HepG2 (cell line): ENCODE measurements at regions not wholly inside any gene's neighbourhood (a gene's known extent, or its start where the extent isn't known, plus 50 kb on each side); places are given as distances from the start of the nearest gene placed in this dataset.

Experiments used
- ATAC-seq: fragments of 200-7000 bp; cut with Tn5 transposase; 3 replicates; pipeline ENCODE4 v1.9.1; 2020; ENCODE audit warnings: mild to moderate bottlenecking, moderate library complexity
- BruUV-seq: library from RNA; stranded (reverse); fragments of 400-500 nt; replicated peaks from 2 replicates; lab custom pipeline; 2021; lab: Mats Ljungman, UMichigan
- CTCF ChIA-PET: fragments of 300-600 bp; formaldehyde crosslinking; extraction: SDS; loops from one replicate; lab custom pipeline; 2021; ENCODE audit warnings: low total read pairs, inconsistent platforms, low intra/inter-chr PET ratio; lab: Yijun Ruan, JAX
- POLR2A ChIA-PET: fragments of 350-600 bp; sonication (Branson Sonifier 250); formaldehyde crosslinking; loops from one replicate; lab custom pipeline; 2020; ENCODE audit warnings: antibody characterized with exemption, inconsistent platforms; lab: Yijun Ruan, JAX
- DNase-seq: peaks from one replicate; pipeline ENCODE4 v3.0.0-alpha.2; 2015; ENCODE audit warnings: low spot score
- FAIRE-seq: peaks from 3 replicates; lab custom pipeline; 2011; peaks lifted over from hg19 to GRCh38; lab: Jason Lieb, UNC
- H2AFZ ChIP-seq: one replicate; pipeline ENCODE4 v1.6.1; 2011; ENCODE audit warnings: low read length, inconsistent platforms
- H3K27ac ChIP-seq: fragments of 300-600 bp; 3 replicates; pipeline ENCODE4 v1.8.0; 2011; ENCODE audit warnings: mixed run types, mild to moderate bottlenecking, mixed read lengths, low read length, inconsistent platforms; ENCODE audit not compliant: insufficient read depth; ENCODE audit errors: extremely low read length
- H3K27me3 ChIP-seq, 2 experiments: fragments of 200-600 bp in 1 of 2; 2 replicates in 1 of 2; 3 replicates in 1 of 2; pipeline versions ENCODE4 v1.6.0 to v1.8.0; 2011; ENCODE audit warnings: low read length in 2 of 2, mild to moderate bottlenecking in 2 of 2, moderate library complexity in 2 of 2, inconsistent platforms in 1 of 2; ENCODE audit not compliant: insufficient read depth in 2 of 2, control insufficient read depth in 1 of 2
- H3K36me3 ChIP-seq, 2 experiments: fragments of 200-600 bp in 1 of 2; replicated peaks in 1 of 2; 2 replicates in 1 of 2; 3 replicates in 1 of 2; pipeline versions ENCODE4 v1.5.1 to v1.8.0; 2011; ENCODE audit warnings: low read length in 2 of 2, inconsistent platforms in 1 of 2; ENCODE audit not compliant: insufficient read depth in 2 of 2, control insufficient read depth in 1 of 2
- H3K4me1 ChIP-seq: 2 replicates; pipeline ENCODE4 v1.5.1; 2012; ENCODE audit warnings: low read length, inconsistent platforms; ENCODE audit not compliant: insufficient read depth
- H3K4me2 ChIP-seq: 2 replicates; pipeline ENCODE4 v1.6.0; 2011; ENCODE audit warnings: low read depth, low read length, inconsistent platforms
- H3K4me3 ChIP-seq, 3 experiments: fragments of 200-600 bp in 1 of 3; sonication (generic), shearing (Covaris generic) in 1 of 3; replicated peaks in 1 of 3; 2 replicates each; pipeline ENCODE4 v1.5.1; 2011 to 2016; ENCODE audit warnings: low read length in 3 of 3, inconsistent platforms in 2 of 3, low read depth in 2 of 3, mild to moderate bottlenecking in 2 of 3, control low read depth in 1 of 3, mixed read lengths in 1 of 3; ENCODE audit not compliant: insufficient read depth in 1 of 3
- H3K79me2 ChIP-seq: one replicate; pipeline ENCODE4 v1.6.1; 2011; ENCODE audit warnings: low read length, inconsistent platforms; ENCODE audit not compliant: insufficient read depth
- H3K9ac ChIP-seq: 2 replicates; pipeline ENCODE4 v1.6.0; 2011; ENCODE audit warnings: mild to moderate bottlenecking, low read depth, low read length, inconsistent platforms; ENCODE audit not compliant: insufficient read depth
- H3K9me3 ChIP-seq: 2 replicates; pipeline ENCODE4 v1.5.1; 2012; ENCODE audit warnings: mild to moderate bottlenecking, low read length
- H4K20me1 ChIP-seq: 2 replicates; pipeline ENCODE4 v1.6.0; 2011; ENCODE audit warnings: inconsistent platforms, mild to moderate bottlenecking, low read length, moderate library complexity; ENCODE audit not compliant: insufficient read depth
- ARID2 ChIP-seq: sonication (generic); formaldehyde crosslinking; IDR thresholded peaks from 2 replicates; pipeline ENCODE4 v1.8.1; 2022; ENCODE audit warnings: mild to moderate bottlenecking, missing genetic modification reagents, borderline replicate concordance
- BCLAF1 ChIP-seq: fragments of 450-650 bp; IDR thresholded peaks from 2 replicates; pipeline ENCODE4 v1.6.1; 2017; ENCODE audit warnings: mild to moderate bottlenecking
- FOXP4 ChIP-seq: sonication (generic); formaldehyde crosslinking; IDR thresholded peaks from 2 replicates; pipeline ENCODE4 v1.4.0; 2020; ENCODE audit warnings: missing genetic modification reagents
- GPBP1L1 ChIP-seq: sonication (generic); formaldehyde crosslinking; IDR thresholded peaks from 2 replicates; pipeline ENCODE4 v1.5.0; 2020; ENCODE audit warnings: mild to moderate bottlenecking, missing genetic modification reagents
- NRL ChIP-seq: sonication (generic); formaldehyde crosslinking; IDR thresholded peaks from 2 replicates; pipeline ENCODE4 v1.5.0; 2020; ENCODE audit warnings: missing genetic modification reagents, mild to moderate bottlenecking, moderate library complexity, borderline replicate concordance
- PCBP1 ChIP-seq: fragments of 200-400 bp; formaldehyde crosslinking; IDR thresholded peaks from 2 replicates; pipeline ENCODE4 v1.6.1; 2017; ENCODE audit warnings: mild to moderate bottlenecking, low read depth, low read length, borderline replicate concordance
- RBAK ChIP-seq: sonication (generic); formaldehyde crosslinking; IDR thresholded peaks from 2 replicates; pipeline ENCODE4 v1.5.1; 2020; ENCODE audit warnings: mild to moderate bottlenecking, missing genetic modification reagents
- RFXANK ChIP-seq: IDR thresholded peaks from 2 replicates; pipeline ENCODE4 v1.6.1; 2016
- SIX4 ChIP-seq: sonication (generic); formaldehyde crosslinking; IDR thresholded peaks from 2 replicates; pipeline ENCODE4 v1.4.0; 2020; ENCODE audit warnings: missing genetic modification reagents
- SP1 ChIP-seq, 2 experiments: fragments of 450-650 bp in 1 of 2; sonication (generic) in 1 of 2; formaldehyde crosslinking in 1 of 2; IDR thresholded peaks; 2 replicates each; pipeline versions ENCODE4 v1.4.0 to v1.6.1; 2016 to 2020; ENCODE audit warnings: missing genetic modification reagents in 1 of 2
- TRAFD1 ChIP-seq: sonication (generic); formaldehyde crosslinking; IDR thresholded peaks from 2 replicates; pipeline ENCODE4 v1.5.1; 2020; ENCODE audit warnings: missing genetic modification reagents, mild to moderate bottlenecking, borderline replicate concordance
- ZFP82 ChIP-seq: sonication (generic); formaldehyde crosslinking; IDR thresholded peaks from 2 replicates; pipeline ENCODE4 v1.5.1; 2020; ENCODE audit warnings: mild to moderate bottlenecking, missing genetic modification reagents, borderline replicate concordance
- ZNF280B ChIP-seq: sonication (generic); formaldehyde crosslinking; IDR thresholded peaks from 2 replicates; pipeline ENCODE4 v1.5.0; 2020; ENCODE audit warnings: missing genetic modification reagents, mild to moderate bottlenecking, borderline replicate concordance
- ZNF292 ChIP-seq: sonication (generic); formaldehyde crosslinking; IDR thresholded peaks from 2 replicates; pipeline ENCODE4 v1.8.1; 2022; ENCODE audit warnings: mild to moderate bottlenecking, low read depth, missing genetic modification reagents, borderline replicate concordance
- ZNF772 ChIP-seq: sonication (generic); formaldehyde crosslinking; IDR thresholded peaks from 2 replicates; pipeline ENCODE4 v1.5.0; 2020; ENCODE audit warnings: mild to moderate bottlenecking, missing genetic modification reagents
- in situ Hi-C: cut with HindIII; loops from 2 replicates; pipeline ENCODE4 v1.10.0; 2017; ENCODE audit warnings: low pct_unique_long_range_greater_than_20kb; ENCODE audit not compliant: extremely low pct_ligation_motif_present
- intact Hi-C: fragments of 100-400 bp; cut with micrococcal nuclease; formaldehyde crosslinking; loops from one replicate; pipeline ENCODE4 v1.10.0; 2022; ENCODE audit not compliant: unreplicated experiment

- TF ChIP-seq BCLAF1 (no peak), TRAFD1 (no peak), ZNF292 (CRISPR knock-in tag) (no peak), PCBP1 (no peak), ARID2 (CRISPR knock-in tag) (no peak)
- TF ChIP-seq, all 625 proteins: peak for 0
These were observed 1408.8 kb downstream of the STIM2 start (continued) for GRCh38 chr4:28269426-28269825.

- FAIRE-seq (no peak), ATAC-seq (no peak), DNase-seq (no peak)
- no TSS peak for BruUV-seq
- Histone ChIP-seq H4K20me1 (no peaks in the 10 kb centered on the region), H3K79me2 (no peaks in the 10 kb centered on the region), H3K4me3 (no peak overlapping the region), H3K27ac (no peak overlapping the region), H3K9ac (no peak overlapping the region), H3K4me2 (no peak overlapping the region), H3K36me3 (no peaks in the 10 kb centered on the region), H3K9me3 (peaks cover 73% of the 10 kb centered on the region), H2AFZ (no peak overlapping the region), H3K4me1 (no peaks in the 10 kb centered on the region), H3K27me3 (no peaks in the 10 kb centered on the region)
- CTCF ChIA-PET, result no interaction called here
- in situ Hi-C loops, result no loop called here
- intact Hi-C loops, result no loop called here
- POLR2A ChIA-PET, result no interaction called here
- TF ChIP-seq NRL (CRISPR knock-in tag), result no peak
- no peak for TF ChIP-seq GPBP1L1 (CRISPR knock-in tag)
- TF ChIP-seq FOXP4, result no peak
- TF ChIP-seq ZNF772 (CRISPR knock-in tag), result no peak
- TF ChIP-seq ZFP82 (CRISPR knock-in tag), result no peak
- no peak for TF ChIP-seq RFXANK
- TF ChIP-seq ZNF280B (CRISPR knock-in tag), result no peak
- TF ChIP-seq SIX4 (CRISPR knock-in tag), result no peak
- TF ChIP-seq RBAK, result no peak
- no peak for TF ChIP-seq SP1 (IDR thresholded peaks at IDR 0.05)
- no peak for TF ChIP-seq SP1 (CRISPR knock-in tag; IDR thresholded peaks at IDR 0.05)
These were observed 1417.3 kb downstream of the STIM2 start for GRCh38 chr4:28277931-28278330.
